ENCODE measurements at regions not wholly inside any gene's neighbourhood (a gene's known extent, or its start where the extent isn't known, plus 50 kb on each side); places are given as distances from the start of the nearest gene placed in this dataset.

GRCh38 chr2:65595630-65596029, 163.2 kb upstream of the SPRED2 start:
- TF ChIP-seq, protein P1, sequence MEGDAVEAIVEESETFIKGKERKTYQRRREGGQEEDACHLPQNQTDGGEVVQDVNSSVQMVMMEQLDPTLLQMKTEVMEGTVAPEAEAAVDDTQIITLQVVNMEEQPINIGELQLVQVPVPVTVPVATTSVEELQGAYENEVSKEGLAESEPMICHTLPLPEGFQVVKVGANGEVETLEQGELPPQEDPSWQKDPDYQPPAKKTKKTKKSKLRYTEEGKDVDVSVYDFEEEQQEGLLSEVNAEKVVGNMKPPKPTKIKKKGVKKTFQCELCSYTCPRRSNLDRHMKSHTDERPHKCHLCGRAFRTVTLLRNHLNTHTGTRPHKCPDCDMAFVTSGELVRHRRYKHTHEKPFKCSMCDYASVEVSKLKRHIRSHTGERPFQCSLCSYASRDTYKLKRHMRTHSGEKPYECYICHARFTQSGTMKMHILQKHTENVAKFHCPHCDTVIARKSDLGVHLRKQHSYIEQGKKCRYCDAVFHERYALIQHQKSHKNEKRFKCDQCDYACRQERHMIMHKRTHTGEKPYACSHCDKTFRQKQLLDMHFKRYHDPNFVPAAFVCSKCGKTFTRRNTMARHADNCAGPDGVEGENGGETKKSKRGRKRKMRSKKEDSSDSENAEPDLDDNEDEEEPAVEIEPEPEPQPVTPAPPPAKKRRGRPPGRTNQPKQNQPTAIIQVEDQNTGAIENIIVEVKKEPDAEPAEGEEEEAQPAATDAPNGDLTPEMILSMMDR (IDR thresholded peaks at IDR 0.05) = no peak
- Histone ChIP-seq H2AFZ (no peak overlapping the region), H3K36me3 (ENCODE audit: control insufficient read depth, insufficient read depth, low read length) (no peaks in the 10 kb centered on the region), H3K4me3 (ENCODE audit: low read depth, low read length) (no peak overlapping the region), H3K27ac (no peak overlapping the region), H3K79me2 (no peaks in the 10 kb centered on the region), H3K9me3 (ENCODE audit: control insufficient read depth, low read length) (no peaks in the 10 kb centered on the region), H3K4me2 (ENCODE audit: low read length) (no peak overlapping the region), H3K4me1 (no peaks in the 10 kb centered on the region), H3K9ac (no peak overlapping the region), H3K27me3 (ENCODE audit: control insufficient read depth, insufficient read depth, low read length) (no peaks in the 10 kb centered on the region)

- H3K4me3 ChIP-seq (ENCODE audit: low read depth, low read length) = no peak overlapping the region
- H3K4me1 ChIP-seq = no peaks in the 10 kb centered on the region
- no peaks in the 10 kb centered on the region for H3K27me3 ChIP-seq (ENCODE audit: control insufficient read depth, insufficient read depth, low read length)
- no peaks in the 10 kb centered on the region for H3K9me3 ChIP-seq (ENCODE audit: control insufficient read depth, low read length)
- H3K79me2 ChIP-seq = no peaks in the 10 kb centered on the region
- H3K9ac ChIP-seq = no peak overlapping the region
- H3K27ac ChIP-seq = no peak overlapping the region
- TF ChIP-seq, protein P1 (IDR thresholded peaks at IDR 0.05) = no peak
- H2AFZ ChIP-seq = no peak overlapping the region
- H3K4me2 ChIP-seq (ENCODE audit: low read length) = no peak overlapping the region
- no peaks in the 10 kb centered on the region for H3K36me3 ChIP-seq (ENCODE audit: control insufficient read depth, insufficient read depth, low read length)
Observed at GRCh38 chr2:65594150-65594549, 161.8 kb upstream of the SPRED2 start.

GRCh38 chr2:65589667-65590066, 157.3 kb upstream of the SPRED2 start:
- Histone ChIP-seq H3K9ac (no peak overlapping the region), H3K36me3 (ENCODE audit: control insufficient read depth, insufficient read depth, low read length) (no peaks in the 10 kb centered on the region), H3K79me2 (no peaks in the 10 kb centered on the region), H3K4me1 (no peaks in the 10 kb centered on the region), H2AFZ (no peak overlapping the region), H3K4me2 (ENCODE audit: low read length) (no peak overlapping the region), H3K27me3 (ENCODE audit: control insufficient read depth, insufficient read depth, low read length) (no peaks in the 10 kb centered on the region), H3K9me3 (ENCODE audit: control insufficient read depth, low read length) (no peaks in the 10 kb centered on the region), H3K4me3 (ENCODE audit: low read depth, low read length) (no peak overlapping the region), H3K27ac (no peak overlapping the region)
- TF ChIP-seq, protein P1 (IDR thresholded peaks at IDR 0.05) = no peak

- H3K27me3 ChIP-seq (ENCODE audit: control insufficient read depth, insufficient read depth, low read length) = no peaks in the 10 kb centered on the region
- no peak overlapping the region for H2AFZ ChIP-seq
- no peaks in the 10 kb centered on the region for H3K4me1 ChIP-seq
- no peaks in the 10 kb centered on the region for H3K9me3 ChIP-seq (ENCODE audit: control insufficient read depth, low read length)
- H3K9ac ChIP-seq = no peak overlapping the region
- no peak overlapping the region for H3K4me2 ChIP-seq (ENCODE audit: low read length)
- no peaks in the 10 kb centered on the region for H3K79me2 ChIP-seq
- H3K36me3 ChIP-seq (ENCODE audit: control insufficient read depth, insufficient read depth, low read length) = no peaks in the 10 kb centered on the region
- no peak overlapping the region for H3K27ac ChIP-seq
- TF ChIP-seq, protein P1 (IDR thresholded peaks at IDR 0.05) = no peak
- H3K4me3 ChIP-seq (ENCODE audit: low read depth, low read length) = no peak overlapping the region
Observed at GRCh38 chr2:65587779-65588178, 155.4 kb upstream of the SPRED2 start.

DNA sequence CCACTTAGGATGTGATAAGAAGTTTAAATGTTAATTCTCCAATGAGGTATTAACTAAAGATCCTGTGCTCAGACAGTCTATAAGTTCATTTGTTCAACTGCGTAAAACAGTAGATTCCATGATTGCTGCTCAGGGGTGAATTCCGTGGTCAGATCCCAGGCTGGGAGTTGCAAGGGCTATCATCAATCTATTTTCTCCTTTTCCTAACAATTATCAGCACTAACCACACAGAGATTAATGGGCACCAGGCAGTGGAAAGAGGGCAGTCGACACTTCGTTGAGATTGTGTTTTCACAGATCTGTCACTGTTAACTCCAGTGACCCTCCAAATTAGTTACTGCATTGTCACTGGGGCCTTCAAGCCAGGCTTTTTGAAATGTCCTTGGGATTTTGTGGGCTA, 154.1 kb upstream of the SPRED2 start:
- no peak overlapping the region for H3K4me3 ChIP-seq (ENCODE audit: low read depth, low read length)
- no peaks in the 10 kb centered on the region for H3K9me3 ChIP-seq (ENCODE audit: control insufficient read depth, low read length)
- H3K4me1 ChIP-seq = no peaks in the 10 kb centered on the region
- TF ChIP-seq, protein P1 (IDR thresholded peaks at IDR 0.05) = no peak
- H3K4me2 ChIP-seq (ENCODE audit: low read length) = no peak overlapping the region
- no peaks in the 10 kb centered on the region for H3K79me2 ChIP-seq
- H3K36me3 ChIP-seq (ENCODE audit: control insufficient read depth, insufficient read depth, low read length) = no peaks in the 10 kb centered on the region
- no peaks in the 10 kb centered on the region for H3K27me3 ChIP-seq (ENCODE audit: control insufficient read depth, insufficient read depth, low read length)
- H2AFZ ChIP-seq = no peak overlapping the region
- no peak overlapping the region for H3K27ac ChIP-seq
- no peak overlapping the region for H3K9ac ChIP-seq
